GM21423 (cell line): ENCODE measurements at regions not wholly inside any gene's neighbourhood (a gene's known extent, or its start where the extent isn't known, plus 50 kb on each side); places are given as distances from the start of the nearest gene placed in this dataset.
"Not testable (repeated sequence)": the region's sequence is repeated elsewhere in the genome, so short reads cannot be mapped to it uniquely, and the experiment has no call there.

Source experiments
- ATAC-seq: cut with Tn5 transposase; IDR thresholded peaks from one replicate; pipeline ENCODE4 v1.9.1; 2021; ENCODE audit warnings: mild to moderate bottlenecking, moderate library complexity; ENCODE audit not compliant: unreplicated experiment

DNA sequence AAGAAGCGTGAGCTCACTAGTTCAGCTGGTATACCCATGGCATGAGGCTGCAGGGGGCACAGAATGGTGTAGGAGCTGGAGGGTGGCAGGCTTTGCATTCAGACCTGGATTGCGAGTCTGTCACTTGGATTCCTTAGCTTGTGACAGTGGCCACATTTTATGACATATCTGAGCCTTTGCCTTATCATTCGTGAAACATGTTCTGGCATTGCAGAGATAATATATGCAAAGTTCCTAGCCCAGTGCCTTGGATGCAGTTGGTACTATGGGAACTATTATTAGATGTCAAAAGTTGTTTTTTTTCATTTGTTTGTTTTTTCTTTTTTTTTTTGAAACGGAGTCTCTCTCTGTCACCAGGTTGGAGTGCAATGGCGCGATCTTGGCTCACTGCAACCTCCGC, 230.7 kb upstream of the PRDM1 start:
- ATAC-seq = no peak

- not testable (repeated sequence) for ATAC-seq
Measured at GRCh38 chr6:105853979-105854378, 232.2 kb upstream of the PRDM1 start.

GRCh38 chr6:105851606-105852005, 234.5 kb upstream of the PRDM1 start:
- ATAC-seq = no peak

DNA sequence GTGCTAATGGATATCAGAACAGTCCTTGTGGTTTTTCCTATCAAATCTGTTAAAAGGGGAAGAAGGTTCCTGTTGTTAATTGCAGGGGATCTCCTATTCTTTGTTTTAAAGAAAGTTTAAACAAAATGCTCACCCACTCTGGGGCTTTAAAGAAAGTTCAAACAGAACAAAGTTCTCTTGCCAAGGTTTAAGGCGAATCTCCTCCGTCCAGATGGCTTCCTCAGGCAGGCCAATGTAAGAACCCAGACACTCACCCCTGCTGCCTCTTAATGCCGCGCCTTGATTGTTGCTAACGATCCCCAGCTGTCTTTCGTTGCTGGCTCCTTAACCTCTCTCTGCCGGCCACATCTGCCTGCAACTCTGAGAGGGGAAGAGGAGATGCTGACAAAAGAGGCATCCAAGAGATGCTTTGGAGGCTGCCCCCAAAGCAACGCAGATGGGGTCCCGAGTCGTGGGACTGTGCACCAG, 235.0 kb upstream of the PRDM1 start:
- ATAC-seq = no peak

DNA sequence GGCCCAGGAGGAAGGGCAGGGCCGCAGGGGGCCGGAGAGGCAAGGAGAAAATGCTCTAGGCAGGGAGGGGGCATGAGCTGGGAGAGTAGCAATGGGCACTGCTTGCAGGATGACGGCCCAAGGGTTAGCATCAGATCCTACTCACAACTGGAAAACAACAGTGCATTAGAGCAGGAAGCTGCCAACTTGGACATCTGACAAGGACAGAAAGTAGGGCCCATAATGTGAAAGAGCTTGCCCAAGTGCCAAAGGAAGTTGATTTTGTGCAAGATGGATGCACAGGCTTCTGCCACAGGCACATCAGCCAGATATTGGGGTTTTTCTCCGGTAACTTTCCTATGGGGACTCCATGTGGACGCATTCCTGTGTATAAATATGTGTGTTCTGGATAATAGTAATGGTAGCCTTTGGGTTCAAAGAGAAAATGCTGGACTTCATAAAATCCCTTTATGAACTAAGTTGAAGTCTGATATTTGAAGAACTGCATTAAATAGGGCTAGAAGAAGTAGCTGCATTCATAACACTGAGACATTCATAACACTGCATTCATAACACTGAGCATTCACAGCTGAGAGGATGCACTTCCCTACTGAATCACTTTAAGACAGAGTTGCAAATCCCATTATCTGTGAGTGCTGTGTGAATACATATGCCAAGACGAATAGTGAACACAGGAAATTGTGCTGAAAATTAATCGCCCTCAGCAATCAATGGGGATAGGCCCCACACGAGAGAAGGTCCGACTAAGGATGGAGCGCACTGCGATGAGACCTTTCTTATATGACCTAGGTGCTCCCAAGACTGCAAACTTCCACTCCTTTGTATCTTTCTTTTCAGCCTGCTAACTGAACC, 235.6 kb upstream of the PRDM1 start:
- no peak for ATAC-seq

GRCh38 chr6:105849746-105850145, 236.4 kb upstream of the PRDM1 start:
- ATAC-seq = no peak

DNA sequence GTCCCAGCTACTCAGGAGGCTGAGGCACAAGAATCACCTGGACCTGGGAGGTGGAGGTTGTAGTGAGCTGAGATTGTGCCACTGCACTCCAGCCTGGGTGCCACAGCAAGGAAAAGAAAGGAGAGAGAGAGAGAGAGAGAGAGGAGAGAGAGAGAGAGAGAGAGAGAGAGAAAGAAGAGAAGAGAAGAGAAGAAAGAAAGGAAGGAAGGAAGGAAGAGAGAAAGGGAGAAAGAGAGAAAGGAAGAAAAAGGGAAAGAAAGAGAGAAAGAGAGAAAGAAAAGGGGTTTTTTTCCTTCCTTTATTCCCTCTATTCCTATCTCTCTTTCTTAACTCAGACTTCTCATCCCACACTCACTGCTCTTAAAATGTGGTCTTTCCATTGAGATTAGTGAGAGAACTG, 238.7 kb upstream of the PRDM1 start:
- ATAC-seq = no peak

DNA sequence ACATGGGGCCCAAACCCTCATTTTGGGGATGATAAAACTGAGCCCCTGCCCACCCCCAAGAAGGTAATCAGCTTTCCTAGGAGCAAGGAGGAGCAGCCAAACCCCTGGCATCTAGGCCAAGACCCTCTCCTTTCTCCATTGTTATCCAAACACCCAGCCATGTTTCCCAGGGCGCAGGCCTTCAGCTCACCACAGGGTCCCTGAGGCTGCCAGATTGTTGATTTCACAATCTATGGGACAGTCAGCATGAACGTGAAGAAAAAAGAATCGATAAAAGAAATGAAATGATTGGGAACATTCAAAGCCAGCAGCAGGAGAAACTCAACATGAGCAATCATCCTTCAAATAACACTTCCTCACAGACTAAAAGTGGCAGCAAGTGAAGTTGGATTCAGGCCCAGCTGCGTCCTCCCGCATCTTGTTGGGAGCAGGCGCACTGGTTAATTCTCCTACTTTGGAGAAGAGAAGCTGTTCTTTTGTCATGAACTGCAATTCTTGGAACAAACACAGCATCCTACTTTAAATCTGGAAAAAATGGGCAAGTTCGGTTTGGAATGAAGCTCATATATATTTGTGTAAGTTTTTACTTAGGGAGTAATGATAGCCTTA, 241.8 kb upstream of the PRDM1 start:
- no peak for ATAC-seq

DNA sequence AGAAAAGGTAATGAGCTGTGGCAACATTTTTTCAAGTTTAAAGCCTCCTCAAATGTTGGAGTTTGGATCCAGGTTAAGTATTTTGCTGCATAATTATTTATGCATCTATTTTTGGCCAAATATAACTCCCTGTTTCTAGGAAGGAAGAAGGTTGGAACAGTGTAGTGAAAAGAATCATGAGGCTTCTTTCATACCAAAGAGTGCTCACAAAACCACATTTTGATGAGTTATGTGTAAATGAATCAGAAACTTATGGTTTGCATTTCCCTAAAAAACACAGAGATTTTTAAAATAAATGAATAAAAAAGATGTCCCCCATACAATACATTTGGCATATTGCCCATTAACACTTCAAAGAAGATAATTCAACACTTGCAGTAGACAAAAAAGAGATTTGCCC, 246.9 kb upstream of the PRDM1 start:
- no peak for ATAC-seq

GRCh38 chr6:105838171-105838570, 248.0 kb upstream of the PRDM1 start:
- ATAC-seq = no peak

GRCh38 chr6:105836889-105837288, 249.2 kb upstream of the PRDM1 start:
- no peak for ATAC-seq

GRCh38 chr6:105836379-105836778, 249.8 kb upstream of the PRDM1 start:
- no peak for ATAC-seq

GRCh38 chr6:105835373-105835772, 250.8 kb upstream of the PRDM1 start:
- no peak for ATAC-seq

DNA sequence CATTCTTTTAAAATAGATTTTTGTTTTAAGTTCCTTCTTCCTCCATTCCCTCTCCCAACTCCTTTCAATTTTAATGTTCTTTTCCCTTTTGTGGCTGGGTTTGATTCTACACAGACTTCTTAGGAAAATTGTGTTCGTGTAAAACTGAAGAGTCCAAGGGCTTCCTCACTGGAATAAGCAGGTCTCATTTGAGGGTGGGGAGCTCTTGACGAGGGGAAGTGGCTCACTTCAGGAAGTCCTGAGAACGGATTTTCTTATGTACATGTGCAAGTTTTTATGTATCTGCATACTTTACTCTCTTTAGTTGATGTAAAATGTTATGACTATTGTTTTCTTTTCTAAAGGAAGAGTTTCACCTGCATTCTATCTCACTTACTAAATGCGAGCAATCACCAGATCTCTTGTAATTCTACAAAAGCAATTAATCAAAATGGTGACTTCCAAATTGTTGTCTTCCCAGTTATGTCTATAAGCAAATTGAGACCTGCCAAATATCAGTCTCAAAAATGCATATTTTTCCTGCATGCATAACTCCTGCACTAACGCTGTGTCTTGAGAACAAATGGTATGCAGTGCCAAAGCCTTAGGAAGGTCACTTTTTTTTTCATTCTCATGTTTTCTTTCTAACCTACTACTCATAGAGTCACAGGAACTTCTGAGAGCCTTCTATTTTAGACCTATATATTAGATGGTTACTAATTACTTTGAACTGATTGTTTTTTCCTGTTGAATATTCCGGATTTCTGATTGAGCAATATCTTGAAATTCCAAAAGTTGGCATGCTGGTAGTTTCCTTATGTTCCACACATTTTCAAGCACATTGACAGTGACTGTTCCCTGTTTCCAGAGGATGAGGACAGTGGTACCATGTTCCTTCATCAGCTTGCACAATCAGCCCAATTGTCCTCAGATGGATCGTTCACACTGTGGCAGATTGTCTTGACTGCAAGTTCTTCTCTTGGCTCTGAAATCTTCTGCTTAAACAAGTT, 251.9 kb upstream of the PRDM1 start:
- ATAC-seq = no peak

DNA sequence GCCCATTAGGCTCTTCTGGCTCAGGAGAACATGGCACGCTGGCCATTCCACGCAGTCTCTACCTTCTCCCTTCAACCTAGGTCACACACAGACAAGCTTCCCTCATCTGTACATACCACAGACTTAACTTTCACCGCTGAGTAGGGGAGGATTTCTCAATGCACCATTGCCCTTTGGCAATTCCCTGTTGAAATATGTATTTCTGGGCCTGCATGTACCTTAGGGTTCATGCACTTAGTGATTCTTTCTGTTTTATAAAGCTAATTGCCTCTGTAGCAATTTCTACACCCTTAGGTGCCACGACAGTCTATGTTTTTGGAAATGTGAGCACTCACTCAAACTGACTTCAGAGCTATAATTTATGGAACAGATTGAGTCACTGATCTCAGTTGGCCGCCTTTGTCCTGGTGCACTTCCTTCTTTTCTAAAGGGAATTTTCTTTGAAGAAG, 253.8 kb upstream of the PRDM1 start:
- no peak for ATAC-seq

- no peak for ATAC-seq
Measured at GRCh38 chr6:105831311-105832097, 254.6 kb upstream of the PRDM1 start.

GRCh38 chr6:105825210-105825609, 260.9 kb upstream of the PRDM1 start:
- no peak for ATAC-seq

- ATAC-seq = no peak
Measured at GRCh38 chr6:105824732-105825131, 261.4 kb upstream of the PRDM1 start.

DNA sequence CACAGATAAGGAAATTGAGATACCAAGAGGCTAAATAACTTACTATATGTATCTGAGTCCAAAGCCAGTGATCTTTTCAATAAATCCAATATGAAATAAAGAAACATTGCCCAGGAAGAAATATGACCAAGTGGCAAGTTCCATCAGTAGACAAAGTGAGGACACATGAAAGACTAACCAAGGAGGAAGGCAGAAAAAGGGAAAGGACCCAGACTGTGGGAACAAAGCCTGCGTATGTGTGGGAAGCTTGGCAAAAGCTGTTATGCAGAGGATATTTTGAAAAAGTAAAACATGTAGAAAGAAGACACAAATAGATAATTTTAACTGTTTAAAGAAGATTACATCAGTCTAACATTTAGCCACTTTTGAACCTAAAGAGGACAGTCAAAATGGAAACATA, 264.4 kb upstream of the PRDM1 start:
- ATAC-seq = no peak

DNA sequence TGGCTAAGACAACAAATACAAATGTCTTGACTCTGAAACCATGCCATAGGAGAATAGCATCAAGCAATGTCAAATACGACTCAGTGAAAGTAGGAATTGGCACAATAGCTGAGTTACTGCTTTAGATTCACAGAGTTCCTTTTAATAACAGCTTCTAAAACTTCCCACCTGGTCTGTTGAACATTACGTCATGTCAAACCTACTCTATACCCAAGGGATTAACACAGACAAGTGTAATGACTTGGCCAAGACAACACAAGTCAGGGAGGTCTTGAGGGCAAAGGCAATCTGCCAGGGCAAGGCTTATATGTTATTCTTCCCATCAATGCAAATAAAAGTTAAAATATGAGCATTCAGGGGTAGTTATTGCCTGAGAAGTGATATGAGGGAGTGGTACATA, 265.1 kb upstream of the PRDM1 start:
- ATAC-seq = no peak
